Mesenchymal stem cell (in vitro differentiated cells and primary cell): ENCODE measurements at regions not wholly inside any gene's neighbourhood (a gene's known extent, or its start where the extent isn't known, plus 50 kb on each side); places are given as distances from the start of the nearest gene placed in this dataset.

ENCODE experiments used
- DNase-seq: peaks from one replicate; pipeline ENCODE4 v3.0.0-alpha.2; 2013
- H2AFZ ChIP-seq: one replicate; pipeline ENCODE4 v1.6.1; 2013; ENCODE audit warnings: low read depth, mild to moderate bottlenecking, control low read depth, inconsistent platforms, low read length, moderate library complexity
- H2AK5ac ChIP-seq: 2 replicates; pipeline ENCODE4 v1.6.1; 2013; ENCODE audit warnings: low read length, moderate library complexity, mild to moderate bottlenecking, inconsistent platforms; ENCODE audit not compliant: severe bottlenecking
- H2BK120ac ChIP-seq: one replicate; pipeline ENCODE4 v1.6.1; 2013; ENCODE audit warnings: low read depth, mild to moderate bottlenecking, inconsistent platforms, low read length, moderate library complexity
- H2BK12ac ChIP-seq, 2 experiments: one replicate each; pipeline ENCODE4 v1.6.1; 2013; ENCODE audit warnings: inconsistent platforms in 2 of 2, low read length in 2 of 2, mild to moderate bottlenecking in 2 of 2, moderate library complexity in 2 of 2, control low read depth in 1 of 2
- H2BK15ac ChIP-seq: one replicate; pipeline ENCODE4 v1.6.1; 2013; ENCODE audit warnings: mild to moderate bottlenecking, low read depth, inconsistent platforms; ENCODE audit not compliant: poor library complexity, severe bottlenecking
- H2BK5ac ChIP-seq: 2 replicates; pipeline ENCODE4 v1.6.1; 2013; ENCODE audit warnings: low read depth, mild to moderate bottlenecking, low read length, control low read depth, inconsistent platforms; ENCODE audit not compliant: poor library complexity, severe bottlenecking
- H3K14ac ChIP-seq, 2 experiments: one replicate each; pipeline ENCODE4 v1.6.1; 2013; ENCODE audit warnings: inconsistent platforms in 2 of 2, low read length in 2 of 2, control low read depth in 1 of 2, mild to moderate bottlenecking in 1 of 2, moderate library complexity in 1 of 2
- H3K18ac ChIP-seq, 2 experiments: one replicate each; pipeline ENCODE4 v1.6.1; 2013; ENCODE audit warnings: inconsistent platforms in 2 of 2, low read length in 2 of 2, control low read depth in 1 of 2, low read depth in 1 of 2, mild to moderate bottlenecking in 1 of 2
- H3K23ac ChIP-seq, 2 experiments: one replicate each; pipeline ENCODE4 v1.6.1; 2013; ENCODE audit warnings: inconsistent platforms in 2 of 2, low read length in 2 of 2, mild to moderate bottlenecking in 2 of 2, moderate library complexity in 2 of 2, control low read depth in 1 of 2
- H3K27ac ChIP-seq: 2 replicates; pipeline ENCODE4 v1.5.1; 2013; ENCODE audit warnings: mild to moderate bottlenecking, moderate library complexity, low read length, control low read depth, inconsistent platforms; ENCODE audit not compliant: poor library complexity, severe bottlenecking
- H3K27me3 ChIP-seq, 2 experiments: 2 replicates each; pipeline versions ENCODE4 v1.6.1 to v1.7.0; 2013; ENCODE audit warnings: low read length in 2 of 2, mild to moderate bottlenecking in 2 of 2, moderate library complexity in 2 of 2, control low read depth in 1 of 2, inconsistent platforms in 1 of 2; ENCODE audit not compliant: control insufficient read depth in 1 of 2, insufficient read depth in 1 of 2
- H3K36me3 ChIP-seq, 2 experiments: 2 replicates each; pipeline versions ENCODE4 v1.6.1 to v1.7.0; 2013; ENCODE audit warnings: low read length in 2 of 2, control low read depth in 1 of 2, inconsistent platforms in 1 of 2, low read depth in 1 of 2, mild to moderate bottlenecking in 1 of 2; ENCODE audit not compliant: insufficient read depth in 2 of 2, control insufficient read depth in 1 of 2
- H3K4ac ChIP-seq, 2 experiments: one replicate each; pipeline ENCODE4 v1.6.1; 2013; ENCODE audit warnings: inconsistent platforms in 2 of 2, low read length in 2 of 2, mild to moderate bottlenecking in 2 of 2, moderate library complexity in 2 of 2, control low read depth in 1 of 2, low read depth in 1 of 2
- H3K4me1 ChIP-seq: 2 replicates; pipeline ENCODE4 v1.6.1; 2013; ENCODE audit warnings: low read depth, low read length, control low read depth; ENCODE audit not compliant: control insufficient read depth, insufficient read depth
- H3K4me2 ChIP-seq: 2 replicates; pipeline ENCODE4 v1.6.1; 2013; ENCODE audit warnings: low read length, mild to moderate bottlenecking, inconsistent platforms; ENCODE audit not compliant: poor library complexity, severe bottlenecking
- H3K4me3 ChIP-seq, 2 experiments: 2 replicates each; pipeline versions ENCODE4 v1.5.1 to v1.7.0; 2013; ENCODE audit warnings: low read length in 2 of 2, mild to moderate bottlenecking in 2 of 2, control low read depth in 1 of 2, low read depth in 1 of 2; ENCODE audit not compliant: insufficient read depth in 1 of 2
- H3K79me1 ChIP-seq: replicated peaks from 2 replicates; pipeline ENCODE4 v1.6.1; 2013; ENCODE audit warnings: mild to moderate bottlenecking, control low read depth, low read length, inconsistent platforms; ENCODE audit not compliant: poor library complexity, severe bottlenecking
- H3K9ac ChIP-seq: 2 replicates; pipeline ENCODE4 v1.7.0; 2013; ENCODE audit warnings: mild to moderate bottlenecking, low read length, moderate library complexity
- H3K9me3 ChIP-seq: 2 replicates; pipeline ENCODE4 v1.7.0; 2013; ENCODE audit warnings: mild to moderate bottlenecking, low read length; ENCODE audit not compliant: control insufficient read depth
- H4K8ac ChIP-seq: one replicate; pipeline ENCODE4 v1.6.1; 2013; ENCODE audit warnings: inconsistent platforms, mild to moderate bottlenecking, low read length, moderate library complexity
- H4K91ac ChIP-seq: one replicate; pipeline ENCODE4 v1.6.1; 2013; ENCODE audit warnings: mild to moderate bottlenecking, low read length, inconsistent platforms
- WGBS: methylation state at CpG from one replicate; pipeline ENCODE4 v1.1.7; 2013; ENCODE audit warnings: mixed read lengths; 5-methylcytosine and 5-hydroxymethylcytosine counted together

DNA sequence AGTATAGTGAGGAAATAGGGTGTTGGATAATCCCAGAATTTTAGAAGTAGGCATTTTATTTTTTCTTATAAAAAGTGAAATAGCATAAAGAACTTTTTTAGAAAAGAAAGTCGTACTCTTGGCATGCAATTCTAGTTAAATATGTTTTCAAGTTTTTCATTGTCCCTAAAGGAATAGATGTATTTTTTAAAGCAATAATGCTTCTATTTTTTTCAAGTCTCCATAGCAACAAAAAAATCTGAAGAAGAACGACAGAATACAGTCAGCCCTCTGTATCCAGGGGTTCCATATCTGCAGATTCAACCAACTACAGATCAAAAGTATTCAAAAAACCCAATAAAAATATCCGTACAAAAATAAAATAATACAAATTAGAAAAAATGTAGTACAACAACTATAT lies 538.2 kb downstream of the GLUD2 start:
- H4K8ac ChIP-seq = no peak overlapping the region
- no peak overlapping the region for H2AFZ ChIP-seq
- H3K27ac ChIP-seq = no peak overlapping the region
- H3K4me1 ChIP-seq = no peaks in the 10 kb centered on the region
- no peak overlapping the region for H3K23ac ChIP-seq
- no peak overlapping the region for H3K18ac ChIP-seq
- H2BK5ac ChIP-seq = no peak overlapping the region
- H3K9ac ChIP-seq = no peak overlapping the region
- H3K79me1 ChIP-seq = no peaks in the 10 kb centered on the region
- no peaks in the 10 kb centered on the region for H3K36me3 ChIP-seq
- DNase-seq = no peak
- H3K4me2 ChIP-seq = no peak overlapping the region
- no peak overlapping the region for H2BK15ac ChIP-seq
- WGBS = 40% methylated on average over 1 of the region's 3 CpGs
- no peak overlapping the region for H3K14ac ChIP-seq
- no peaks in the 10 kb centered on the region for H3K9me3 ChIP-seq
- H4K91ac ChIP-seq = no peak overlapping the region
- no peak overlapping the region for H3K4me3 ChIP-seq
- H2BK12ac ChIP-seq = no peak overlapping the region
- no peak overlapping the region for H3K4ac ChIP-seq
- no peak overlapping the region for H2BK120ac ChIP-seq
- H3K27me3 ChIP-seq = no peaks in the 10 kb centered on the region
- no peak overlapping the region for H2AK5ac ChIP-seq

GRCh38 chrX:121592884-121593283 lies 545.5 kb downstream of the GLUD2 start:
- H2BK5ac ChIP-seq = no peak overlapping the region
- no peak overlapping the region for H3K27ac ChIP-seq
- H3K18ac ChIP-seq = no peak overlapping the region
- no peak overlapping the region for H2AK5ac ChIP-seq
- H3K4me1 ChIP-seq = no peaks in the 10 kb centered on the region
- no peak overlapping the region for H3K4me2 ChIP-seq
- H3K9ac ChIP-seq = no peak overlapping the region
- H3K14ac ChIP-seq = no peak overlapping the region
- H2BK12ac ChIP-seq = no peak overlapping the region
- H2AFZ ChIP-seq = no peak overlapping the region
- no peak for DNase-seq
- WGBS = 90% methylated on average over 1 of the region's 3 CpGs
- no peak overlapping the region for H3K4me3 ChIP-seq
- H3K9me3 ChIP-seq = no peaks in the 10 kb centered on the region
- H3K23ac ChIP-seq = no peak overlapping the region
- H3K27me3 ChIP-seq = no peaks in the 10 kb centered on the region
- no peak overlapping the region for H4K8ac ChIP-seq
- H2BK15ac ChIP-seq = no peak overlapping the region
- no peaks in the 10 kb centered on the region for H3K79me1 ChIP-seq
- H3K36me3 ChIP-seq = no peaks in the 10 kb centered on the region
- H4K91ac ChIP-seq = no peak overlapping the region
- H3K4ac ChIP-seq = no peak overlapping the region
- H2BK120ac ChIP-seq = no peak overlapping the region

DNA sequence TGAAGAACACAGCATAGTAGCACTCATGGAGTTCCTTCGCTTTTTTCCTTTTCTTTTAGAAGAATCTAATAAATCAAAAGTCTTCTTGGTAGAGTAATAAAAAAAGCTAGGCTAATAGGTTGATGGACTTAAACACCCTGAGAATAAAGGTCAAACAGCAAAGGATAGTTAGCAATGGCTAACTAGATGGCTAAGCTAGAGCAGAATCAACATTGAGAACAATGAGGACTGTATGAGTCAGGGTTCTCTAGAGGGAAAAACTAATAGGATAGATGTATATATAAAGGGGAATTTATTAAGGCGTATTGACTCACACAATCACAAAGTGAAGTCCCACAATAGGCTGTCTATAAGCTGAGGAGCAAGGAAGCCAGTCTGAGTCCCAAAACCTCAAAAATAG lies 550.9 kb downstream of the GLUD2 start:
- H3K4me1 ChIP-seq = no peaks in the 10 kb centered on the region
- H3K36me3 ChIP-seq = no peaks in the 10 kb centered on the region
- no peak overlapping the region for H4K8ac ChIP-seq
- H3K4ac ChIP-seq = no peak overlapping the region
- no peak overlapping the region for H4K91ac ChIP-seq
- no peak overlapping the region for H2BK12ac ChIP-seq
- H3K27ac ChIP-seq = no peak overlapping the region
- no peak overlapping the region for H2BK120ac ChIP-seq
- H3K9ac ChIP-seq = no peak overlapping the region
- H3K18ac ChIP-seq = no peak overlapping the region
- H3K23ac ChIP-seq = no peak overlapping the region
- H3K14ac ChIP-seq = no peak overlapping the region
- WGBS = no CpG with 5 or more reads among the region's 2 CpGs
- H2BK15ac ChIP-seq = no peak overlapping the region
- no peak overlapping the region for H3K4me2 ChIP-seq
- H2AFZ ChIP-seq = no peak overlapping the region
- H3K27me3 ChIP-seq = no peaks in the 10 kb centered on the region
- no peak overlapping the region for H2AK5ac ChIP-seq
- H3K9me3 ChIP-seq = no peaks in the 10 kb centered on the region
- no peaks in the 10 kb centered on the region for H3K79me1 ChIP-seq
- no peak for DNase-seq
- no peak overlapping the region for H2BK5ac ChIP-seq
- no peak overlapping the region for H3K4me3 ChIP-seq

- no peak overlapping the region for H4K91ac ChIP-seq
- H3K27ac ChIP-seq = no peak overlapping the region
- H2AFZ ChIP-seq = no peak overlapping the region
Observed at GRCh38 chrX:121635141-121635540, 587.7 kb downstream of the GLUD2 start.

More at GRCh38 chrX:121635141-121635540, 587.7 kb downstream of the GLUD2 start:
- Histone ChIP-seq H3K79me1 (no peaks in the 10 kb centered on the region), H3K4ac (no peak overlapping the region), H3K9ac (no peak overlapping the region), H2BK12ac (no peak overlapping the region), H4K8ac (no peak overlapping the region), H3K23ac (no peak overlapping the region), H2AK5ac (no peak overlapping the region), H3K18ac (no peak overlapping the region), H2BK5ac (no peak overlapping the region), H2BK15ac (no peak overlapping the region), H2BK120ac (no peak overlapping the region), H3K4me3 (no peak overlapping the region), H3K36me3 (no peaks in the 10 kb centered on the region), H3K9me3 (no peaks in the 10 kb centered on the region), H3K27me3 (no peaks in the 10 kb centered on the region), H3K4me1 (no peaks in the 10 kb centered on the region), H3K14ac (no peak overlapping the region), H3K4me2 (no peak overlapping the region)
- WGBS = no CpG with 5 or more reads among the region's 2 CpGs
- DNase-seq = no peak
